HG03095 (cell line): ENCODE measurements at regions not wholly inside any gene's neighbourhood (a gene's known extent, or its start where the extent isn't known, plus 50 kb on each side); places are given as distances from the start of the nearest gene placed in this dataset.
"Not testable (repeated sequence)": the region's sequence is repeated elsewhere in the genome, so short reads cannot be mapped to it uniquely, and the experiment has no call there.

ENCODE experiments used
- ATAC-seq: cut with Tn5 transposase; IDR thresholded peaks from one replicate; pipeline ENCODE4 v1.9.1; 2021; ENCODE audit warnings: moderate library complexity; ENCODE audit not compliant: unreplicated experiment

DNA sequence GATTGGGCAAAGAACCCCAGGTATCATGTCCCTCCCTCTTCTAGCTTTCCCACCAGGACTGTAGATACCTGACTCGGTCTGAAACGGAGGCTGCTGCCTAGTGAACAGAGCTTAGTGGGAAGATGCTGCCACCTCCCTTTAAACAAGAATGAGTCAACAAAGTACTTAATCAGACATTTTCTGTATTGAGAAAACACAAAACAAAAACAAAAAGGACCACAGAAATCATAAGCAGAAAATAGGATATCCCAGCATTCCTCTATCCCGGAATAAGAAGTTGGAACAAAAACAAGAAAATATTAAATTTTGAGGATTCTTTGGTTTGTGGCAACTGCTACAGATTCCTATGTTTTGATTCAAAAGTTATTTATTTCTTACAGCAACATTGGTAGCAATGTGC, 51.7 kb upstream of the COL8A1 start:
- ATAC-seq: no peak

DNA sequence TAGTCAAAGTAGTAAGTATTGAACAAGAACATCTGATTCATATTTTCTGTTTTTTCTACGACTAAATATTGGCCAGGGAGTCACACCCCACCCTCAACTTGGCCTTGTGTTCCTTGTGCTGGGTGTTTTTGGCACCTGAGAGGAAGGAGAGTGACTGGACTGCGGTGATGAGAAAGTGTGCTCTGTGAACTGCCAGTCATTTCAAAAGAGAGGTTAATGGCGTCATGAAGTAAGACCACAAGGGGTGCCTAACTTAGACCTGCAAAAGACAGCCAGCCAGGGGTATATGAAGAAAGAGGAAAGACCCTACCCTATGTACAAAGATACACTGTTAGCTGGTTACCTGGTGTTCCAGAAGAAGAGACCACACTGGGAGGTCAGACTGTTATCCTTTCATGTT, 58.4 kb upstream of the COL8A1 start:
- ATAC-seq: no peak

DNA sequence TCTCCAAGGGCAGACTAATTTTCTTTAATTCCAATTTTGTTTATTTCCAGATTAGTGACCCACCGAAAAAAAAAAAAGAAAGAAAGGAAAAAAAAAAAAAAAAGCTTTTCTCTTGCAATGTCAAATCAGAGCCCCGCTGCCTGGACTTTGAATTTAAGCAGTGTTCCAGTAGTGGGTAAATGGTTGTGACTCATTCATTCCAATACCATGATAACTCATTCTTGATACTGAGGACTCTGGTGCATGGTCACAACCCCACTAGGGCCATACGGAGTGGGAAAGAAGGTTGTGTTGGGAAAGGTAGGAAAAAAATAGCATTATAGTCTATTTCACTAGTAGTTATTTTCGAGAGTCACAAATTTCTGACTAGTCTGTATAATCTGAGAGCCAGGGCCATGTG, 59.1 kb upstream of the COL8A1 start:
- ATAC-seq: no peak

DNA sequence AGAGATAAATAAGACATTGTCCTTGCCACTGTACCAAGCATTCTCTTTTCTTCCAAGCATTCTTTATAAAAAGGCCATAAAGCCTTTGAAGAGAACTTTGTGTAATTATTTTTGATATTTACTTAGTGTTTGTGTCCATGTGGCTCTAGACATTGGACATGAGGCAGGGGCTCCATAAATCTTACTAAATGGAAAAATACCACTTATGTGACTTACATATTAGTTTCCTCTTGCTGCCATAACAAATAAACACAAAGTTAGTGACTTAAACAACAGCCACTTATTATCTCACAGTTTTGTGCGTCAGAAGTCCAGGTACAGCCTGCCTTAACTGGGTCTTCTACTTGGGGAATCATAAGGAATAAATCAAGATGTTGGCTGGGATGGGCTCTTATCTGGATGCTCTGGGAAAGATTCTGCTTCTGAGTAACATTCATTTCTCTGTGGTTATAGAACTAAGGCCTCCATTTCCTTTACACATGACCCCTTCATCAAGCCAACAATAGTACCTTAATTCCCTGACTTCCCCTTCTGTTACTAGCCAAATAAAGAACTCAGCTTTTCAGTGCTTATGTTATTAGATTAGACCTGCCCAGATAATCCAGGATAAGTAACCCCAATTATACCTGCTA, 59.9 kb upstream of the COL8A1 start:
- ATAC-seq: no peak

DNA sequence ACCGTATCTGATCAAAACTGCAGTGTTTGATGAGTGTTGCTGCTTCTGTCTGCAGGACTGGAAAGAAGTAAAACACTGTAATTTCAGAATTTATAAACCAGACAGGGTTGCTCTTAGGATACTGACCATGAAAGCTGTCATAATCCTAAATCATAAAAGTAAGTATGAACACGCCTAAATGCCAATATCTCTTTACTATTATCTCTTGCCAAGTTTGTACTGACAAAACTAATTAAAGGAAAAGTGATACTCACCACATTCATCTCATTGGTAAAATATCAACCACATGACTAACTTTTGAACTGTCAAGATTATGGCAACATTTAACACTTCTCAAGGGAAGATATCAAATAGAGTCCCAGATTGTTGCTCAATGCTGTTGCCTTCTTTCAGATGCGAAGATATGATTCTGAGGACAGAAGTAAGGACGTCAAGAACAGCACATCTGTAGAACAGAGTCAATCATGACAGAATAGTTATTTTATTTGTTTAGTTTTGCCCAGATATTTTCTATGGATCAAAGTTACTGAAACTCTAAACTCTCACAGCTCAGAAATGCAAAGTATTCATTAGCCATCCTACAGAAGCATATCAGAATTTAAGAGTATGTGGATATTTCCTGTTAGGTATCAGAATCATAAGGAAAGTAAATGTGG, 61.4 kb upstream of the COL8A1 start:
- no peak for ATAC-seq

DNA sequence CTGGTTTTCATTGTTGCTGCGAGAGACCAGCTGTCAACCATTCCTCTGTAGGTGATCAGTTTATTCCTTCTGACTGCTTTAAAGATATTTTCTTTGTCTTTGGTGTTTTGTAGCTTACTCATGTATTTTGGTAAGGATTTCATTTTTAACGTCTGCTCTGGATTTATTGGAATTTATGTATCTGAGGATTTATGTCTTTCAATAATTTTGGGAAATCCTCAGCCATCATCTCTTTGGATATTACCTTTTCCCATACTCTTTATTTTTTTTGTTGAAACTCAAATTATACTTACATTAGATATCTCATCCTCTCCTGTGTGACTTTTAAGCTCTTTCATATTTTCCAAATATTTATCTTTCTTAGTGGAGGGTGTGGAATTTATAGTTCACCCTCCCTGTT, 62.7 kb upstream of the COL8A1 start:
- no peak for ATAC-seq

DNA sequence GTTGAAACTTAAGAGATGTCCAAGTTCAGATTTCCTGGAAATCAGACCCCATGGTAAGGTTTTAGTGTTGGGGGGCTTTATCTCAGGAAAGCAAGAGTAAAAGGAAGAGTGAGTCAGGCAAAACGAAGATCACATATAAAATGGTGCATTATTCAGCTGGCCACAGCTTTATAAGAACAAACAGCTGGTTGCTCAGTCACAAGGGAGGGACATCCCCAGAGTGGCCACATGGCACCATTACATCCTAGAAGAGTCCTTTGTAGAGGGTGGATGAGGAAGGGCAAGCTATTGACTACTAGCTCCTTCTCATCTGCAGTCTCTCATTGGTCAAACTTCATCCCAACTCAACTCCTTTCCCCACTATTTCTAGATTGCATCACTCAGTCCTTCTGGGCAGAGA, 68.3 kb upstream of the COL8A1 start:
- no peak for ATAC-seq

DNA sequence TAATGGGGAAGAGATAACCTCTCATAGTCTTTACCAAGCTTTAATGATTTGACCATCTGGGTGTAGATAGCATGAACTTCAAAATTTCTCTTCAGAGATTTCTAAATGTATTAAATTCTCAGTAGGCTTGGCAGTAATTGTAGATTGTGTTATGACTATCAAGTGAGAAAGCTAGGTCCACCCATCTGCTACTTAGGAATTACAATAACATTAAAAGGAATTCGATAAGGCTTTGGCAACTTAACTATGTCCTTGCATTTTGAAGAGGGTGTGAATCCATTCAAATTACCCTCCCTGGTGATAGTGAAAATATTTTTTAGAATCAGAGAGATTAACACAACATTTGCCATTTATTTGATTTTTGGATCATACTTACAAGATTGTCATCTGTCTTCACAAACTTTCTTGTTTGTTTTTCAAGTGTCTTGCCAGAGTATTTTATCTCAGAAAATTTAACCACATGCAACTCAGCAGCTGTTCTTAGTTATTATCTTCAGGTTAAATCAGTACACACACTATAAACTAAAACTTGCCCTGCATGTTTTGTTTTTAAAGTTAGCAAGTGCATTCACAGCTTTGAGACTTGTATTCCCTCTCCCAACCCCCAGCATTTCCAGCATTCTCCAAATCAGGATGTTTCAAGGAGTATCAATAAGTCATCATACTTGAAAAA, 69.6 kb upstream of the COL8A1 start:
- ATAC-seq: no peak

DNA sequence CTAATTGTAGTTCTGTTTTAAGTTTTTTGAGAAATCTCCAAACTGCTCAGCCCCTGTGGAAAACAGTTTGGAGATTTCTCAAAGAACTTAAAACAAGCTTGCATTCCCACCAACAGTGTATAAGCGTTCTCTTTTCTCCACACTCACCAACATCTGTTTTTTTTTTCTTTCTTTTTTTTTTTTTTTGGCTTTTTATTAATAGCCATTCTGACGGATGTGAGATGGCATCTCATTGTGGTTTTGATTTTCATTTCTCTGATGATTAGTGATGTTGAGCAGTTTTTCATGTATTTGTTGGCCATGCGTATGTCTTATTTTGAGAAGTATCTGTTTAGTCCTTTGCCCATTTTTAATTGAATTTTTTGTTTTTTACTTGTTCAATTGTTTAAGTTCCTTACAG, 73.1 kb upstream of the COL8A1 start:
- no peak for ATAC-seq

DNA sequence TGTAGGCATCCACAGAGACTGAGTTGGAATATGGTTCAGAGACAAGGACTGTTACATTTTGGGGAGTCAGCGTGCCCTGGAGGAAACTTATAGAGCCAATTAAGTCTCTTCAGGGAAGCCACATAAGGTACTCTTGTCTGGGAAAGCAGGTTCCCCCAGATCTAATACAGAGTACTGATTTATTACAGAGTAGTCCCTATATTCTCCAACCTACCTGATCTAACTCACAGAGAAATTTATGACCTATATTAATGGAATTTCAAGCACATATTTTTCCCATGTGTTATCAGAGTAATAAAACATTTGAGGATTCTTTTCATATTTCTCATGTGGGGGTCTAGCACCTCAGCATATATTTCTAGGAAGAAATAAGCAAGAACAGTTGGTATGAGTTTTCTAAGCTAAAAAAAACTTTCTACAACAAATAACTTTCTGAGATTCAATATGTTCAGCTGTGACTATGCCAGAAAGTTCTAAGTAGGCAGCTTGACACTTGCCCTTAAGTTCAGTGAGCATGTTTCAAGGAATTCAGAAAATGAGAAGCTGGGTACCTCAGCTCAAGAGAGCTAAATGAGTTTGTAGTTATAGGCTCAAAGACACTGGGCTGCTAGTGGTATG, 75.3 kb upstream of the COL8A1 start:
- ATAC-seq: no peak

DNA sequence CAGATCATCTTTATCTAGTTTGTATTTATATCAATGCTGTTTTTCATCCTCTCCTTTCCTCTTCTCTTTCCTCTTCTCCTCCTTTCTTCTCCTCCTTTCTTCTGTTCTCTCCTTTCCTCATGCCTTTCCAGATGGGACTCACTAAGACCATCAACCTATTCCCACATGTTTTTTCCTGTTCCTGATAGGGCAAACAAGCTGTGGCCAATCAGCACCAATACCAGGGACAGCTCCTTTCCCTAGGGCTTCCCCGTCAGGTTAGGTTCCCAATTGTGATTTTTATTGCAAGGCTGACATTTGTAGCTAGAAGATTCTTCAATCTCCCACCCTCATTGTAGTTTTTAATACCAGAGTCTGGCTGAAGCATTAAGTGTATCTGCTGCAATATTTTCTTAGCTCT, 76.3 kb upstream of the COL8A1 start:
- no peak for ATAC-seq

DNA sequence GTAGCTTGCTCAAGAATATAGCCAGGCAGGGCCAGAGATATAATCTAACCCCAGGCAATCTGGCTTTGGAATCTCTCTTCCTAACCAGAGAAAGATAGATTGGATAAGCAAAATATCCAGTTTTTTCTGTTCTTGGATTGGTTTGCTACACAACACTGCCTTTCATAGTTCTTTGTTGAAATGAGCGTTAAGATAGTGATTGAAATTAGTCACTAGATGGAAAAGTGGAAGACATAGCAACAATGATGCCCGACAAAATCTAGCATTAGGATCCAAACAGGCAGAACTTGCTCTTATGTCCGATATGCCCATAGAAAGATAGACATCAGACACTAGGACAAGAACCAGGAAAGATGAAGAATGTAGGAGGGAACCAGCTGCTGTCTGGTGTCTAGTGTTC, 77.3 kb upstream of the COL8A1 start:
- ATAC-seq: no peak

DNA sequence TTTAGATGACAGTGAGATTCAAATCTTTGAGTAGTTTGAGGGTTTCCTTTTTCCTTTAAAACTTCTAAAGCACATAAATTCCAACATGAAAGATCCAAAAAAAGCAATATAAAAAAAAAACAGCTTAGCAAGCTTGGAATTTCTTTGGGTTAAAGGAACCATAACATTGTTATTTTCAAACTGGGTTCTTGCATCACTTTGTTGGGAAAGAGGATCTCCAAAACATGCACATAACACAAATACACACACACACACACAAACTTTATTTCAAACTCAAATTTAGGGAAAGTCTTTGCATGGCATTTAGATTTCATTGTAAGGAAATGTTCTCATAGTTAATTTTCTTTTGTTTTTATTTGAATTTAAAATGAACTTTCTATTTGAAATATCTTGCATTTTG, 79.2 kb upstream of the COL8A1 start:
- ATAC-seq: no peak

DNA sequence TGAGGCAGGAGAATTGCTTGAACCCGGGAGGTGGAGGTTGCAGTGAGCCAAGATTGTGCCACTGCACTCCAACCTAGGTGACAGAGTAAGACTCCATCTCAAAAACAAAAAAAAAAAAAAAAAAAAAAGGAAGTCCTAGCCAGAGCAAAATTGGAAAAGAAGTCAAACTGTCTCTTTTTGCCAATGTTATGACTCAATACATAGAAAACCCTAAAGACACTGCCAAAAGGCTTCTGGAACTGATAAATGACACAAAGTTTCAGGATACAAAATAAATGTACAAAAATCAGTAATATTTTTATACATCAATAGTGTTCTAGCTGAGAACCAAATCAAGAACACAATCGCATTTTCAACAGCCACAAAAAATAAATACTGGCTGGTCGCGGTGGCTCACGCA, 82.5 kb upstream of the COL8A1 start:
- not testable (repeated sequence) for ATAC-seq

DNA sequence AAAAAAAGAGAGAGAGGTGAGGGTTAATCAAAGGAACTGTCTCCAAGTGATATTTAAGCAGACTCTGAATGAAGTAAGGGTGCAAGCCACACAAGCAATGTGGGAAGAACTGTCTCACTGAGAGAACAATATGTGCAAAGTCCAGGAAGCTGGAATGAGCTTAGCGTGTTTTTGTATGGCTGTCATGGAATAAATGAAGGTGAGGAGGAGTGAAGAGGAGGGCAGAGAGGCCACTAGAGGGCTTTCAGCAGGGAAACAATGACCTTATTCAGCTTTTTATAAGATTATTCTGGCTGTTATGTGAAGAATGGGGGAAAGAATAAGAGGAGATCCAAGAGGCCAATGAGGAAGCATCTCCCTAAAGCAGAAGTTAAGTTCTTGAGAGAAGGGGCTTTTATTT, 86.9 kb upstream of the COL8A1 start:
- ATAC-seq: no peak

DNA sequence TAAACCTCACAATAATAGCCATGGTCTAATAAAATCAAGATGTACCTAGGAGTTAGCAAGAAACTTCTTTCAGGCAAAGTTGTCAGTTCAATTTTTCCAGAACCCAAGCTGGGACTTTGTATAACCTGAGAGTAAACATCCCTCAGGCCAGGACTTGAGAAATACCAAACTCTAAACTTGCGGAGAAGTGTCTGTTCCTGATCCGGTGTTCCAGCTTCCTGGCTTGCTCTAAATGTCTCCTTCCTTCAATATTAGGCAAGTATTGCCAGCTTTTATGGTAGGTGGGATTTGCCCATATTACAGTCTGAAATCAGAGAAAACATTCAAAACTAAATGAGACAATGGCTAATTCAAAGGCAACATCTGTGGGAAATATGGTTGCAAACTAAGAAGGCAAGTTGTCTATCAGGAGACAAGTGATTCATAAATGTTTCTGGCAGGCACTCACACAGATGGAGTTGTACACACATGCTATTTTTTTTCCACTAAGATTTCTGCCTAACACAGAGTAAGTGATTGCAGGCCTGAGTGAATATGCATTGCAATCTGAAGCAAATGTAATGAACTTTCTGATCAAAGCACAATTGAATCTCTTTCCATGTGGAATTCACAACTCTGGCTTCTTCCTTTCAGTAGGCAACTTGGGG, 88.3 kb upstream of the COL8A1 start:
- no peak for ATAC-seq

DNA sequence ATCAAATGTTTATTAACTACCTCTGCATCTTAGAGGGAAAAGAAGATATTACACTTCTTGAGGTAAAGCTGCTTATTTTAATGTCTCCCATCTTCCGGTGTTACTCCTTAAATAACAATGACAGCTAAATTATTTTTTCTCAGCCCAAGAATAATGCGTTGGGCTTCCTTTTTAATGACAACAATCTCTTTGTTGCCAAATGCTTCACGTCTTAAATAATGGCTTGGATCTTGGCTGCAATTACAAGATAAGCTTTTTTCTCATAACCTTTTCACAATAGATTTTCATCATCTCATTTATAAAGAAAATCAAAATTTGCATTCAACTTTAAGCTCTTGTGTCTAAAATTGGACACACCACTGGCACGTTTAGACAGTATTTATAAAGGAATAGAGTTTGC, 89.2 kb upstream of the COL8A1 start:
- ATAC-seq: no peak

DNA sequence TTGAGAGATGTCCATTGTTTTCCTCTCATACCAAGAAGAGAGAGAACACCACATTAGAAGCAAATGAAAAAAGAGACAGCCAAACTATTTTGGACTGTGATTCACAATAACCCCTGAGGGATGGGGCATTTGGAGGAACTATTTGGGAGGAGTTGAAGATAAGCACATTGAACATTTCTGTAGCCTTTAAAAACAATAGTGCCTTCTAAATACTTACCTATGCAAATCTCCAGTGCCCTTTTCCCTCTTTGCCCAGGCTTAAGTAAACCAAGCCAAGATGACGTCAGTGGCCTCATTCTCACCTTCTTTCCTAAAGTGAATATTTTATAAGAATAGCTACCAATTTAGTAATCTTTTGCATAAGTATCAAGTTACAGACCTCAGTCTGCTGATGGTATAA, 89.7 kb upstream of the COL8A1 start:
- ATAC-seq: no peak

DNA sequence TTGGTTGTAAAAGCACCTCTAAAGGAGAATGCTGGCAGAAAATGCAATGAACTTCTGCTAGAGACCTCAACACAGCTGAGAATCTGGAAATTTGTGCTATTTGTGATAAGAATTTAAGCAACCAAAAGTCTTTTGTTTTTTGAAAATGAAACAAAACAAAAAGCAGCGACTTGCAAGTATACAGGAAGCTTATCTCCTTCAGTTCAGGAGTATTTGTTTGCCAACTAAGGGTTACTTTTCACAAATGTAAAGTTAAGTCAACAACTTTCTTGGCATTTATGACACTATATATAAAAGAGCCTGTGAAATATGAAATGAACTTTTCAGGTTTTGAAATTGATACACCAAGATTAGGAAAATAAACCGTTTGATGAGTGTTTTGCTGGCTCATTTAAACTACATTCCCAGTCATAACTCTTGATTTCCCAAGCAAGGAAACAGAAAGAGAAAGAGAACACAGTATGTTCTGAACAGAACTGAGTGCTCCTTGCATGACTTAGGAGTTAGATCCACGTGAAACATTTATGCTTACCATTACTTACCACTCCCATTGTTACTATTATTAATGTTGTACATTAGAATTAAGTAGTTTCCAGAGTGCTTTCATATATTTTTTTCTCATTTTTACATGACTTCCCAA, 92.3 kb upstream of the COL8A1 start:
- ATAC-seq: no peak

DNA sequence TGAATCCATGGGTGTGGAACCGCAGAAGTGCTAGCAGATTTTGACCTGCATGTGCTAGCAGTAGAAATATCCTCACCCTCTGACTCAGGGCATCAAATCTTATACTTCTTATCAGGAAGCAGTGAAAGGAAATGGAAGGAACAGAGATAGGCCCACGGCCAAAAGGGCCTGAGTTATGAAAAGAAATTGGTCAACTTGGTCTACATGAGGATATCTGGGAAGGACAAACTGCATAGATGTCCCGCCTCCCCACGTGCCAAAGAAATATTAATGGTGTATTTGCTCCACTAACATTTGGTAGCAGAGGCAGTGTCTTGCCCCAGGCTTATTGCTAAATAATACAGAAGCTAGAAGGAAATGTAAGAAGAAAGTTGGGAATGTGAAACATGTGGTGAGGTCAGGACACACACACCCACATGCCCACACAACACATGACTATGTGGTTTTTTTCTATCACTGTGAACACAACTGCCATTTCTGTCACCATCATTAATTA, 93.6 kb upstream of the COL8A1 start:
- no peak for ATAC-seq

DNA sequence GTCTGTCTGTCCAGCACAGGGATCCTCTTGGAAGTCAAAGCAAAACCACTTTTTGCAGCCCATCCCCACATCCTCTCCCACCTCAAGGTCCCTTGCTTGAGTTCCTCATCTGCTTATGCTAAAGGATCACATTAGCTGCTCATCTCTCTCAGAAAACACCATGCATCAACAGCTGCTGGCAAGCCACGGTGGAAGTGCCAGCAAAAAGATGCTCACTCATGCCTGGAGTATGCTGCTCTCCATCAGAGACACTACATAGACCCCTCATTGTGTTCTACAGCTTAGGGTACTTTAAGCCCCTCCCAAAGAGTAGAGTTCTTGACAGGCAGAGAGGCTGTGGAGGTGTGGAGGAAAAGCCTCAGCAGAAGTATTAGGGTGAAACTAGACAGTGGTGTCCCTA, 94.6 kb upstream of the COL8A1 start:
- no peak for ATAC-seq
